Endodermal cell (in vitro differentiated cells): ENCODE measurements at regions not wholly inside any gene's neighbourhood (a gene's known extent, or its start where the extent isn't known, plus 50 kb on each side); places are given as distances from the start of the nearest gene placed in this dataset.

ENCODE experiments used
- DNase-seq: peaks from one replicate; pipeline ENCODE4 v3.0.0-alpha.2; 2017
- H3K27ac ChIP-seq: 2 replicates; pipeline ENCODE4 v1.5.1; 2013; ENCODE audit warnings: mild to moderate bottlenecking, low read depth, low read length, moderate library complexity
- H3K27me3 ChIP-seq: 2 replicates; pipeline ENCODE4 v1.6.1; 2013; ENCODE audit warnings: mild to moderate bottlenecking, low read length, moderate library complexity; ENCODE audit not compliant: insufficient read depth, control insufficient read depth, poor library complexity, severe bottlenecking
- H3K36me3 ChIP-seq: 2 replicates; pipeline ENCODE4 v1.7.0; 2013; ENCODE audit warnings: mild to moderate bottlenecking, low read length, moderate library complexity; ENCODE audit not compliant: control insufficient read depth, insufficient read depth
- H3K4me1 ChIP-seq: one replicate; pipeline ENCODE4 v1.7.0; 2013; ENCODE audit warnings: low read length; ENCODE audit not compliant: control insufficient read depth, insufficient read depth
- H3K4me3 ChIP-seq: 2 replicates; pipeline ENCODE4 v1.5.1; 2013; ENCODE audit warnings: mild to moderate bottlenecking, low read length, moderate library complexity
- H3K9ac ChIP-seq: 2 replicates; pipeline ENCODE4 v1.6.1; 2013; ENCODE audit warnings: mild to moderate bottlenecking, low read length, moderate library complexity; ENCODE audit not compliant: poor library complexity, severe bottlenecking; ENCODE audit errors: extremely low read depth
- H3K9me3 ChIP-seq: 2 replicates; pipeline ENCODE4 v1.6.1; 2013; ENCODE audit warnings: mild to moderate bottlenecking, low read length, moderate library complexity; ENCODE audit not compliant: control insufficient read depth
- H3K27ac Mint-ChIP-seq: 2 replicates; pipeline ENCODE4 v1.8.0; 2020; ENCODE audit warnings: mixed read lengths
- H3K27me3 Mint-ChIP-seq: 2 replicates; pipeline ENCODE4 v1.8.0; 2021; ENCODE audit warnings: mild to moderate bottlenecking, mixed read lengths; ENCODE audit not compliant: insufficient read depth
- H3K36me3 Mint-ChIP-seq: 2 replicates; pipeline ENCODE4 v1.8.0; 2020; ENCODE audit warnings: low read depth, mixed read lengths
- H3K4me1 Mint-ChIP-seq: 2 replicates; pipeline ENCODE4 v1.8.0; 2020; ENCODE audit warnings: mixed read lengths
- H3K4me3 Mint-ChIP-seq: 2 replicates; pipeline ENCODE4 v1.8.0; 2020; ENCODE audit warnings: mild to moderate bottlenecking, moderate library complexity, mixed read lengths
- H3K9me3 Mint-ChIP-seq: 2 replicates; pipeline ENCODE4 v1.8.0; 2020; ENCODE audit warnings: mild to moderate bottlenecking, mixed read lengths
- CTCF ChIP-seq: fragments of 200-600 bp; sonication (generic); conservative IDR thresholded peaks from 2 replicates; pipeline ENCODE4 v1.5.0; 2021; ENCODE audit warnings: antibody characterized with exemption, mild to moderate bottlenecking
- WGBS, 2 experiments: methylation state at CpG; one replicate each; pipeline versions ENCODE4 v1.1.5 to v1.1.7; 2013; ENCODE audit warnings: missing lambda C conversion rate in 2 of 2, mixed read lengths in 1 of 2; ENCODE audit not compliant: insufficient coverage in 1 of 2, insufficient read length in 1 of 2; 5-methylcytosine and 5-hydroxymethylcytosine counted together

GRCh38 chr4:145299380-145300076 is 119.1 kb upstream of the OTUD4 start:
- no peaks in the 10 kb centered on the region for H3K27me3 Mint-ChIP-seq
- TF ChIP-seq CTCF: no peak
- no peaks in the 10 kb centered on the region for H3K4me1 ChIP-seq
- H3K36me3 ChIP-seq: no peaks in the 10 kb centered on the region
- no peak overlapping the region for H3K27ac ChIP-seq
- H3K9me3 ChIP-seq: no peaks in the 10 kb centered on the region
- H3K36me3 Mint-ChIP-seq: no peaks in the 10 kb centered on the region
- DNase-seq: no peak
- H3K9me3 Mint-ChIP-seq: no peaks in the 10 kb centered on the region
- no peaks in the 10 kb centered on the region for H3K4me1 Mint-ChIP-seq
- H3K27me3 ChIP-seq: no peaks in the 10 kb centered on the region
- H3K9ac ChIP-seq: no peak overlapping the region
- 85 to 94% methylated on average over 2 to 5 of the region's 5 CpGs for WGBS, 2 experiments
- no peak overlapping the region for H3K27ac Mint-ChIP-seq
- H3K4me3 Mint-ChIP-seq: no peak overlapping the region
- no peak overlapping the region for H3K4me3 ChIP-seq

GRCh38 chr4:145298885-145299284 is 118.5 kb upstream of the OTUD4 start:
- no peaks in the 10 kb centered on the region for H3K36me3 ChIP-seq
- no peaks in the 10 kb centered on the region for H3K27me3 ChIP-seq
- no peak for TF ChIP-seq CTCF
- Mint-ChIP-seq H3K36me3 (no peaks in the 10 kb centered on the region), H3K9me3 (no peaks in the 10 kb centered on the region), H3K4me3 (no peak overlapping the region), H3K27me3 (no peaks in the 10 kb centered on the region), H3K4me1 (no peaks in the 10 kb centered on the region), H3K27ac (no peak overlapping the region)
- H3K9ac ChIP-seq: no peak overlapping the region
- no peak overlapping the region for H3K27ac ChIP-seq
- no peak overlapping the region for H3K4me3 ChIP-seq
- no peaks in the 10 kb centered on the region for H3K4me1 ChIP-seq
- WGBS, 2 experiments: 91 to 100% methylated on average over 1 to 2 of the region's 2 CpGs
- DNase-seq: no peak
- no peaks in the 10 kb centered on the region for H3K9me3 ChIP-seq

GRCh38 chr4:145297556-145297955 is 117.2 kb upstream of the OTUD4 start:
- no peak overlapping the region for H3K27ac Mint-ChIP-seq
- Histone ChIP-seq H3K27ac (no peak overlapping the region), H3K4me1 (no peaks in the 10 kb centered on the region), H3K9me3 (no peaks in the 10 kb centered on the region), H3K27me3 (no peaks in the 10 kb centered on the region), H3K36me3 (no peaks in the 10 kb centered on the region), H3K9ac (no peak overlapping the region), H3K4me3 (no peak overlapping the region)
- H3K9me3 Mint-ChIP-seq: no peaks in the 10 kb centered on the region
- no peaks in the 10 kb centered on the region for H3K4me1 Mint-ChIP-seq
- no peaks in the 10 kb centered on the region for H3K27me3 Mint-ChIP-seq
- no peak for DNase-seq
- H3K4me3 Mint-ChIP-seq: no peak overlapping the region
- no peaks in the 10 kb centered on the region for H3K36me3 Mint-ChIP-seq
- TF ChIP-seq CTCF: no peak
